ENCODE measurements at regions not wholly inside any gene's neighbourhood (a gene's known extent, or its start where the extent isn't known, plus 50 kb on each side); places are given as distances from the start of the nearest gene placed in this dataset.
A peak's percentile ranks its signal among the peaks of the same experiment; 100 is the strongest.

DNA sequence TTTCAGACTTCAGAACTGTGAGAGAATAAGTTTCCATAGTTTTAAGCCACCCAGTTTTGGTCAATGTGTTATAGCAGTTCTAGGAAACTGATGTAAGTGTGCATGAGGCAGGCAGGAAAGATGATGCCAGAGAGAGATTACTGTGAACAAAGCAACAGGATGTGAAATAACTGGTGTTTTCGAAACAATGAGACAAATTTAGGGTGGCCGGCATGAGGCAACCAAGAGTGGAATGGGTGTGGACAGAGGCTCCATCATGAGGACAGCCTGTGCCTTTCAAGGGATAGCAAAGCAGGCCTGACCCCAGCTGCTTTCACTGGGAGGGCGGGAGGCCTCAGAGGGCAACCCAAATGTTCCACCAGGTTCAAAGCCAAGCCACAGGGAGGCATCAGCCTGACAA lies 67.3 kb upstream of the UCN3 start:
- TF ChIP-seq, protein P1, sequence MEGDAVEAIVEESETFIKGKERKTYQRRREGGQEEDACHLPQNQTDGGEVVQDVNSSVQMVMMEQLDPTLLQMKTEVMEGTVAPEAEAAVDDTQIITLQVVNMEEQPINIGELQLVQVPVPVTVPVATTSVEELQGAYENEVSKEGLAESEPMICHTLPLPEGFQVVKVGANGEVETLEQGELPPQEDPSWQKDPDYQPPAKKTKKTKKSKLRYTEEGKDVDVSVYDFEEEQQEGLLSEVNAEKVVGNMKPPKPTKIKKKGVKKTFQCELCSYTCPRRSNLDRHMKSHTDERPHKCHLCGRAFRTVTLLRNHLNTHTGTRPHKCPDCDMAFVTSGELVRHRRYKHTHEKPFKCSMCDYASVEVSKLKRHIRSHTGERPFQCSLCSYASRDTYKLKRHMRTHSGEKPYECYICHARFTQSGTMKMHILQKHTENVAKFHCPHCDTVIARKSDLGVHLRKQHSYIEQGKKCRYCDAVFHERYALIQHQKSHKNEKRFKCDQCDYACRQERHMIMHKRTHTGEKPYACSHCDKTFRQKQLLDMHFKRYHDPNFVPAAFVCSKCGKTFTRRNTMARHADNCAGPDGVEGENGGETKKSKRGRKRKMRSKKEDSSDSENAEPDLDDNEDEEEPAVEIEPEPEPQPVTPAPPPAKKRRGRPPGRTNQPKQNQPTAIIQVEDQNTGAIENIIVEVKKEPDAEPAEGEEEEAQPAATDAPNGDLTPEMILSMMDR (IDR thresholded peaks at IDR 0.05; ENCODE audit: borderline replicate concordance), result no peak
- intact Hi-C loops (cut with micrococcal nuclease), result no loop called here
- Histone ChIP-seq H3K27ac (replicated peaks) (peak overlapping the region; percentile 68), H3K36me3 (no peaks in the 10 kb centered on the region), H3K4me1 (peaks cover 62% of the 10 kb centered on the region), H3K9me3 (replicated peaks) (no peaks in the 10 kb centered on the region), H3K4me3 (no peak overlapping the region), H3K27me3 (ENCODE audit: low read depth) (no peaks in the 10 kb centered on the region)
- peak; percentile 30 for DNase-seq

DNA sequence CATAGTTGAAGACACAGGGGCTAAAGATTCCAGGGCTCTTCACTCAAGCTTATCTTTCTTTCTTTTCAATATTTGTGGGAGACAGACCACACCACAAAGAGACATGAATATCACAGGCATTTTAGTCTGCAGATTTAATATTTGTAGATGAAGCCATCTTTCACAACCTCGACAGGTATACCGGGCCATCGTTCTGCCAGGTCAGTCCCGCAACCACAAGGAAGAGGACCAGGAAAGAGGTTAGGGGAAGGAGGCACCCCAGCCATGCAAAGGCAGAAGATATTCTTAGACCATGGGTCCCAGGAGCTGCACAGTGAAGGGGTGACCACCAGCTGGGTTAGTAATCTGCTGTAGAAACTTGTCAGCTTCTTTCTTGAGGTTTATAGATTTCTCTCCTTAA lies 66.8 kb upstream of the UCN3 start:
- Histone ChIP-seq H3K27me3 (ENCODE audit: low read depth) (no peaks in the 10 kb centered on the region), H3K4me3 (no peak overlapping the region), H3K4me1 (peaks cover 59% of the 10 kb centered on the region), H3K27ac (replicated peaks) (peak overlapping the region; percentile 68), H3K36me3 (no peaks in the 10 kb centered on the region), H3K9me3 (replicated peaks) (peaks cover 5% of the 10 kb centered on the region)
- TF ChIP-seq, protein P1 (IDR thresholded peaks at IDR 0.05; ENCODE audit: borderline replicate concordance), result no peak
- intact Hi-C loops (cut with micrococcal nuclease), result no loop called here
- no peak for DNase-seq

DNA sequence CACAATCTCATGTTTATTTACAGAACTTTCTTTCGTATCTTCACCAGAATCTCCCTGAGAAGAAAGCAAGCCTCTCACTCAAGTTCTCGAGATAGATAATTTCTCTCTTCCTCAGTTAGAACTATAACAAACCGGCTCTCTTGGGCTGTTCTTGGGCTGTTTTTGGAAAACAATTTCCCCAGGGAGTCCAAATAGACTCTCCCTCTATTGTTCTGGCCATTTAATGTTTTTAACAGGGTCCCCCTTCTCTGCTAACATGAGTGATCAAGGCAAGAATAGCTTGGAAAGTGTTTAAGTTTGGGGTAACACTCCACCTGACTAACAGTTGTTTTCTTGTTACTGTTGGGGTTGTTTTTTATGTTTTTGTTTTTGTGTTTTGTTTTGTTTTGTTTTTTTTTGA lies 64.8 kb upstream of the UCN3 start:
- Histone ChIP-seq H3K4me1 (peaks cover 45% of the 10 kb centered on the region), H3K9me3 (replicated peaks) (peaks cover 17% of the 10 kb centered on the region), H3K27ac (replicated peaks) (peak overlapping the region; percentile 68), H3K36me3 (no peaks in the 10 kb centered on the region), H3K4me3 (no peak overlapping the region), H3K27me3 (ENCODE audit: low read depth) (no peaks in the 10 kb centered on the region)
- intact Hi-C loops (cut with micrococcal nuclease), result no loop called here
- DNase-seq, result no peak
- TF ChIP-seq, protein P1 (IDR thresholded peaks at IDR 0.05; ENCODE audit: borderline replicate concordance), result no peak

DNA sequence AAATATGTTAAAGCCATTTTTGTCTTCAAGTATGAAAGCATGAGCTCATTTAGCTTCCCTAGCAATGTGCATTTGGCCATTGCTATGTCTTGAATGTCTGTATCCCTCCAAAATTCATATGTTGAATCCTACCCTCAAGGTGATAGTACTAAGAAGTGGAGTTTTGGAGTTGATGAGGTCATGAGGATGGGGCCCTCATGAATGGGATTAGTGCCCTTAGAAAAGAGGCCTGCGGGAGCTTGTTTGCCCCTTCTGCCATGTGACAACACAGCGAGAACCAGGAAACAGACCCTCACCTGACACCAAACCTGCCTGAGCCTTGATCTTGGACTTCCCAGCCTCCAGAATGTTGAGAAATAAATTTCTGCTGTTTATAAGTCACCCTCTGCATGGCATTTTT lies 61.3 kb upstream of the UCN3 start:
- DNase-seq, result no peak
- TF ChIP-seq, protein P1 (IDR thresholded peaks at IDR 0.05; ENCODE audit: borderline replicate concordance), result no peak
- Histone ChIP-seq H3K36me3 (no peaks in the 10 kb centered on the region), H3K27ac (replicated peaks) (no peak overlapping the region), H3K27me3 (ENCODE audit: low read depth) (peaks cover 5% of the 10 kb centered on the region), H3K9me3 (replicated peaks) (peaks cover 17% of the 10 kb centered on the region), H3K4me3 (no peak overlapping the region), H3K4me1 (peaks cover 10% of the 10 kb centered on the region)
- intact Hi-C loops (cut with micrococcal nuclease), result no loop called here

- H3K4me1 ChIP-seq, result no peaks in the 10 kb centered on the region
Measured at GRCh38 chr10:5305374-5305773, 59.4 kb upstream of the UCN3 start.

More at GRCh38 chr10:5305374-5305773, 59.4 kb upstream of the UCN3 start:
- H3K27me3 ChIP-seq (ENCODE audit: low read depth), result peaks cover 8% of the 10 kb centered on the region
- H3K4me3 ChIP-seq, result no peak overlapping the region
- H3K27ac ChIP-seq (replicated peaks), result no peak overlapping the region
- intact Hi-C loops (cut with micrococcal nuclease), result no loop called here
- H3K36me3 ChIP-seq, result no peaks in the 10 kb centered on the region
- no peak for DNase-seq
- peaks cover 17% of the 10 kb centered on the region for H3K9me3 ChIP-seq (replicated peaks)
- TF ChIP-seq, protein P1 (IDR thresholded peaks at IDR 0.05; ENCODE audit: borderline replicate concordance), result peak; percentile 30

Data from left ventricle myocardium inferior (tissue), 1 donor.